ENCODE measurements at regions not wholly inside any gene's neighbourhood (a gene's known extent, or its start where the extent isn't known, plus 50 kb on each side); places are given as distances from the start of the nearest gene placed in this dataset.
A peak's percentile ranks its signal among the peaks of the same experiment; 100 is the strongest.
"Not testable (repeated sequence)": the region's sequence is repeated elsewhere in the genome, so short reads cannot be mapped to it uniquely, and the experiment has no call there.

GRCh38 chr10:130498042-130498441 is 361.9 kb downstream of the GLRX3 start:
- Mint-ChIP-seq H3K27ac (no peak overlapping the region), H3K4me1 (no peaks in the 10 kb centered on the region), H3K9me3 (peaks cover 0 to 1% (median 0%) of the 10 kb centered on the region in 6 donors), H3K36me3 (no peaks in the 10 kb centered on the region), H3K27me3 (ENCODE audit: low read depth in 3 of 3) (peaks cover 2 to 3% (median 3%) of the 10 kb centered on the region in 3 donors), H3K4me3 (no peak overlapping the region)
- DNase-seq, result no peak

- Mint-ChIP-seq H3K4me3 (no peak overlapping the region), H3K27me3 (ENCODE audit: low read depth in 3 of 3) (peaks cover 2 to 3% (median 3%) of the 10 kb centered on the region in 3 donors), H3K36me3 (no peaks in the 10 kb centered on the region), H3K9me3 (peaks cover 0 to 1% (median 0%) of the 10 kb centered on the region in 6 donors), H3K4me1 (no peaks in the 10 kb centered on the region), H3K27ac (no peak overlapping the region)
- no peak for DNase-seq
Measured at GRCh38 chr10:130498934-130499333, 362.7 kb downstream of the GLRX3 start.

- DNase-seq, result no peak
- Mint-ChIP-seq H3K4me1 (no peaks in the 10 kb centered on the region), H3K27ac (peak overlapping the region in 1 of 6 donors; percentile 17), H3K4me3 (no peak overlapping the region), H3K36me3 (no peaks in the 10 kb centered on the region), H3K27me3 (ENCODE audit: low read depth in 3 of 3) (peaks cover 2 to 3% (median 3%) of the 10 kb centered on the region in 3 donors), H3K9me3 (peaks cover 0 to 1% (median 0%) of the 10 kb centered on the region in 6 donors)
Measured at GRCh38 chr10:130499541-130499940, 363.4 kb downstream of the GLRX3 start.

GRCh38 chr10:130500261-130501000 is 364.2 kb downstream of the GLRX3 start:
- H3K27me3 Mint-ChIP-seq (ENCODE audit: low read depth in 3 of 3), result peaks cover 0 to 3% (median 3%) of the 10 kb centered on the region in 3 donors
- no peaks in the 10 kb centered on the region for H3K4me1 Mint-ChIP-seq
- no peak overlapping the region for H3K27ac Mint-ChIP-seq
- H3K4me3 Mint-ChIP-seq, result no peak overlapping the region
- no peak for DNase-seq
- no peaks in the 10 kb centered on the region for H3K36me3 Mint-ChIP-seq
- H3K9me3 Mint-ChIP-seq, result peaks cover 0 to 1% (median 0%) of the 10 kb centered on the region in 6 donors

GRCh38 chr10:130507461-130507860 is 371.3 kb downstream of the GLRX3 start:
- Mint-ChIP-seq H3K27ac (no peak overlapping the region), H3K36me3 (no peaks in the 10 kb centered on the region), H3K4me3 (no peak overlapping the region), H3K4me1 (no peaks in the 10 kb centered on the region), H3K27me3 (ENCODE audit: low read depth in 3 of 3) (peaks cover 0 to 5% (median 2%) of the 10 kb centered on the region in 3 donors), H3K9me3 (peaks cover 0 to 5% (median 0%) of the 10 kb centered on the region in 6 donors)
- no peak for DNase-seq

GRCh38 chr10:130509881-130510689 is 373.9 kb downstream of the GLRX3 start:
- H3K27ac Mint-ChIP-seq, result no peak overlapping the region
- H3K27me3 Mint-ChIP-seq (ENCODE audit: low read depth in 3 of 3), result peaks cover 3 to 5% (median 4%) of the 10 kb centered on the region in 3 donors
- peaks cover 0 to 5% (median 0%) of the 10 kb centered on the region in 6 donors for H3K9me3 Mint-ChIP-seq
- no peaks in the 10 kb centered on the region for H3K36me3 Mint-ChIP-seq
- DNase-seq, result no peak
- no peaks in the 10 kb centered on the region for H3K4me1 Mint-ChIP-seq
- H3K4me3 Mint-ChIP-seq, result no peak overlapping the region

- Mint-ChIP-seq H3K36me3 (no peaks in the 10 kb centered on the region), H3K27me3 (ENCODE audit: low read depth in 3 of 3) (peaks cover 3 to 5% (median 4%) of the 10 kb centered on the region in 3 donors), H3K4me1 (no peaks in the 10 kb centered on the region), H3K4me3 (no peak overlapping the region), H3K27ac (no peak overlapping the region), H3K9me3 (peaks cover 0 to 5% (median 0%) of the 10 kb centered on the region in 6 donors)
- DNase-seq, result no peak
Measured at GRCh38 chr10:130510755-130511154, 374.6 kb downstream of the GLRX3 start.

GRCh38 chr10:130511766-130512165 is 375.6 kb downstream of the GLRX3 start:
- no peak for DNase-seq
- Mint-ChIP-seq H3K27me3 (ENCODE audit: low read depth in 3 of 3) (peaks cover 3 to 5% (median 4%) of the 10 kb centered on the region in 3 donors), H3K36me3 (no peaks in the 10 kb centered on the region), H3K4me3 (no peak overlapping the region), H3K9me3 (peaks cover 0 to 2% (median 0%) of the 10 kb centered on the region in 6 donors), H3K27ac (no peak overlapping the region), H3K4me1 (no peaks in the 10 kb centered on the region)

GRCh38 chr10:130512936-130513335 is 376.7 kb downstream of the GLRX3 start:
- H3K4me3 Mint-ChIP-seq, result no peak overlapping the region
- peaks cover 0 to 2% (median 0%) of the 10 kb centered on the region in 6 donors for H3K9me3 Mint-ChIP-seq
- no peaks in the 10 kb centered on the region for H3K4me1 Mint-ChIP-seq
- no peak overlapping the region for H3K27ac Mint-ChIP-seq
- no peak for DNase-seq
- H3K27me3 Mint-ChIP-seq (ENCODE audit: low read depth in 3 of 3), result peaks cover 3 to 5% (median 4%) of the 10 kb centered on the region in 3 donors
- no peaks in the 10 kb centered on the region for H3K36me3 Mint-ChIP-seq

GRCh38 chr10:130513686-130514476 is 377.7 kb downstream of the GLRX3 start:
- Mint-ChIP-seq H3K27me3 (ENCODE audit: low read depth in 3 of 3) (peaks cover 3 to 5% (median 3%) of the 10 kb centered on the region in 3 donors), H3K4me1 (no peaks in the 10 kb centered on the region), H3K27ac (no peak overlapping the region), H3K36me3 (no peaks in the 10 kb centered on the region), H3K4me3 (no peak overlapping the region), H3K9me3 (peaks cover 0 to 2% (median 0%) of the 10 kb centered on the region in 6 donors)
- DNase-seq, result no peak

GRCh38 chr10:130515670-130516069 is 379.5 kb downstream of the GLRX3 start:
- Mint-ChIP-seq H3K4me3 (no peak overlapping the region), H3K27me3 (ENCODE audit: low read depth in 3 of 3) (peaks cover 2 to 10% (median 5%) of the 10 kb centered on the region in 3 donors), H3K27ac (no peak overlapping the region), H3K36me3 (no peaks in the 10 kb centered on the region), H3K4me1 (no peaks in the 10 kb centered on the region), H3K9me3 (peaks cover 0 to 7% (median under 1%) of the 10 kb centered on the region in 6 donors)
- no peak for DNase-seq

GRCh38 chr10:130516141-130516735 is 380.0 kb downstream of the GLRX3 start:
- H3K4me3 Mint-ChIP-seq, result no peak overlapping the region
- H3K36me3 Mint-ChIP-seq, result no peaks in the 10 kb centered on the region
- H3K9me3 Mint-ChIP-seq, result peaks cover 0 to 7% (median under 1%) of the 10 kb centered on the region in 6 donors
- H3K27ac Mint-ChIP-seq, result no peak overlapping the region
- H3K27me3 Mint-ChIP-seq (ENCODE audit: low read depth in 3 of 3), result peaks cover 4 to 6% (median 5%) of the 10 kb centered on the region in 3 donors
- no peaks in the 10 kb centered on the region for H3K4me1 Mint-ChIP-seq
- DNase-seq, result no peak

GRCh38 chr10:130518921-130519320 is 382.7 kb downstream of the GLRX3 start:
- H3K4me1 Mint-ChIP-seq; H3K4me3 Mint-ChIP-seq; H3K9me3 Mint-ChIP-seq; H3K36me3 Mint-ChIP-seq; H3K27me3 Mint-ChIP-seq (ENCODE audit: low read depth in 3 of 3); DNase-seq; H3K27ac Mint-ChIP-seq: not testable (repeated sequence)
